DND-41 (cell line): ENCODE measurements at regions not wholly inside any gene's neighbourhood (a gene's known extent, or its start where the extent isn't known, plus 50 kb on each side); places are given as distances from the start of the nearest gene placed in this dataset.
"Not testable (repeated sequence)": the region's sequence is repeated elsewhere in the genome, so short reads cannot be mapped to it uniquely, and the experiment has no call there.

Experiments
- CTCF ChIP-seq: IDR thresholded peaks from 2 replicates; pipeline ENCODE4 v1.5.1; 2012; ENCODE audit warnings: borderline replicate concordance, low read length, moderate library complexity, mild to moderate bottlenecking; ENCODE audit not compliant: poor library complexity, severe bottlenecking; ENCODE audit errors: extremely low read depth
- EZH2 ChIP-seq: IDR thresholded peaks from 3 replicates; pipeline ENCODE4 v1.6.1; 2012; ENCODE audit warnings: borderline replicate concordance, low read depth, mild to moderate bottlenecking, moderate library complexity, low read length, inconsistent platforms; ENCODE audit not compliant: severe bottlenecking

GRCh38 chr5:152154452-152154851 lies 229.8 kb upstream of the GLRA1 start:
- not testable (repeated sequence) for TF ChIP-seq CTCF, EZH2
